OCI-LY7 (cell line): ENCODE measurements at regions not wholly inside any gene's neighbourhood (a gene's known extent, or its start where the extent isn't known, plus 50 kb on each side); places are given as distances from the start of the nearest gene placed in this dataset.

Source experiments
- EZH2phosphoT487 ChIP-seq: fragments of 200-600 bp; sonication (generic); IDR thresholded peaks from 2 replicates; pipeline ENCODE4 v1.6.1; 2018; ENCODE audit warnings: low read depth, borderline replicate concordance, mild to moderate bottlenecking, mixed run types, antibody characterized with exemption, low read length, moderate library complexity, mixed read lengths
- TF ChIP-seq, protein P1 (sequence below): fragments of 200-600 bp; sonication (generic); conservative IDR thresholded peaks from 2 replicates; pipeline ENCODE4 v1.5.1; 2014; ENCODE audit warnings: mild to moderate bottlenecking, antibody characterized with exemption, low read length, moderate library complexity, mixed read lengths

DNA sequence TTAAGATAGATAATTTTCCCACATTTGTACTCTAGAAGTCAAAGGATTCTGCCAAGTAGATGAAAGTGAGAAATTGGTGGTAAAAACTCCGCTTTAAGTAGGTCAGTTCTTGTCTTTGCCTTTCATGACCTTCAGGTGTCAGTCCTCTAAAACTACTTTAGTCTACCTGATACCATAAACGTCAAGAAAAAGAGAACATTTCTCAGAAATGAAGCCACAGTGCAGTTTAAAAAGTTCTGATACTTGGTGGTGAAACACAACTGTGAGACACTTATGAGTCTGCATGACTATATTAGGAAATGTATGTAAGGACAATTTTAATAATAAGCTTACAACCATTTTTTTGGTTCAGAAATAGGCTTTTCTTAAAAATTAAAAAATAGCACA, 583.3 kb downstream of the SATB2 start:
- TF ChIP-seq, protein P1, sequence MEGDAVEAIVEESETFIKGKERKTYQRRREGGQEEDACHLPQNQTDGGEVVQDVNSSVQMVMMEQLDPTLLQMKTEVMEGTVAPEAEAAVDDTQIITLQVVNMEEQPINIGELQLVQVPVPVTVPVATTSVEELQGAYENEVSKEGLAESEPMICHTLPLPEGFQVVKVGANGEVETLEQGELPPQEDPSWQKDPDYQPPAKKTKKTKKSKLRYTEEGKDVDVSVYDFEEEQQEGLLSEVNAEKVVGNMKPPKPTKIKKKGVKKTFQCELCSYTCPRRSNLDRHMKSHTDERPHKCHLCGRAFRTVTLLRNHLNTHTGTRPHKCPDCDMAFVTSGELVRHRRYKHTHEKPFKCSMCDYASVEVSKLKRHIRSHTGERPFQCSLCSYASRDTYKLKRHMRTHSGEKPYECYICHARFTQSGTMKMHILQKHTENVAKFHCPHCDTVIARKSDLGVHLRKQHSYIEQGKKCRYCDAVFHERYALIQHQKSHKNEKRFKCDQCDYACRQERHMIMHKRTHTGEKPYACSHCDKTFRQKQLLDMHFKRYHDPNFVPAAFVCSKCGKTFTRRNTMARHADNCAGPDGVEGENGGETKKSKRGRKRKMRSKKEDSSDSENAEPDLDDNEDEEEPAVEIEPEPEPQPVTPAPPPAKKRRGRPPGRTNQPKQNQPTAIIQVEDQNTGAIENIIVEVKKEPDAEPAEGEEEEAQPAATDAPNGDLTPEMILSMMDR = no peak
- no peak for TF ChIP-seq EZH2phosphoT487
